ENCODE measurements at regions not wholly inside any gene's neighbourhood (a gene's known extent, or its start where the extent isn't known, plus 50 kb on each side); places are given as distances from the start of the nearest gene placed in this dataset.

DNA sequence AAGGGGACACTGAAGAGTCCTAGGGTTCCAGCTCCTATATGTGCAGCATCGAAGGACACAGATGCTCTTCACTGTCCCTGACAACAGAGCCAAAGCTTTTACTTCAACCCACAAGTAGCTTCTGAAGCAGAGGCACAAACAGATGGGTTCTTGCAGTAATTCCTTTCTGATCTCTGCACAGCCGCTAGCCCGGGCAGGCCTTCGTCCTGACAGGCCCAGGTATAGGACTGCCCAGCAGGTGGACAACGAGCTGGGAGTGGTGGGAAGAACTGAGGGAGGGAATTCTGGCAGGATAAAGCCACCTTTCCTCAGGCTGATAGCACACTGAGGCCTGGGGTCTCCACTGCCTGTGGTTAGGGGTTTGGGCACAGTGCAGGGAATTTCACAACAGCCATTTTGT is 94.8 kb downstream of the RHOB start:
- TF ChIP-seq POLR2A (IDR thresholded peaks at IDR 0.05) (no peak), POLR2AphosphoS5 (IDR thresholded peaks at IDR 0.05; ENCODE audit: insufficient read depth in 1 of 2, low read depth in 1 of 2) (no peak)
- TF ChIP-seq, protein P1, sequence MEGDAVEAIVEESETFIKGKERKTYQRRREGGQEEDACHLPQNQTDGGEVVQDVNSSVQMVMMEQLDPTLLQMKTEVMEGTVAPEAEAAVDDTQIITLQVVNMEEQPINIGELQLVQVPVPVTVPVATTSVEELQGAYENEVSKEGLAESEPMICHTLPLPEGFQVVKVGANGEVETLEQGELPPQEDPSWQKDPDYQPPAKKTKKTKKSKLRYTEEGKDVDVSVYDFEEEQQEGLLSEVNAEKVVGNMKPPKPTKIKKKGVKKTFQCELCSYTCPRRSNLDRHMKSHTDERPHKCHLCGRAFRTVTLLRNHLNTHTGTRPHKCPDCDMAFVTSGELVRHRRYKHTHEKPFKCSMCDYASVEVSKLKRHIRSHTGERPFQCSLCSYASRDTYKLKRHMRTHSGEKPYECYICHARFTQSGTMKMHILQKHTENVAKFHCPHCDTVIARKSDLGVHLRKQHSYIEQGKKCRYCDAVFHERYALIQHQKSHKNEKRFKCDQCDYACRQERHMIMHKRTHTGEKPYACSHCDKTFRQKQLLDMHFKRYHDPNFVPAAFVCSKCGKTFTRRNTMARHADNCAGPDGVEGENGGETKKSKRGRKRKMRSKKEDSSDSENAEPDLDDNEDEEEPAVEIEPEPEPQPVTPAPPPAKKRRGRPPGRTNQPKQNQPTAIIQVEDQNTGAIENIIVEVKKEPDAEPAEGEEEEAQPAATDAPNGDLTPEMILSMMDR (IDR thresholded peaks at IDR 0.05) = no peak
- Histone ChIP-seq H3K9me3 (no peaks in the 10 kb centered on the region), H3K4me3 (no peak overlapping the region), H3K4me1 (peaks cover 10% of the 10 kb centered on the region), H3K27ac (no peak overlapping the region), H3K36me3 (no peaks in the 10 kb centered on the region), H3K27me3 (no peaks in the 10 kb centered on the region)
- DNase-seq (ENCODE audit: extremely low spot score in 2 of 2) = no peak
- intact Hi-C loops (cut with DNase I) = no loop called here

DNA sequence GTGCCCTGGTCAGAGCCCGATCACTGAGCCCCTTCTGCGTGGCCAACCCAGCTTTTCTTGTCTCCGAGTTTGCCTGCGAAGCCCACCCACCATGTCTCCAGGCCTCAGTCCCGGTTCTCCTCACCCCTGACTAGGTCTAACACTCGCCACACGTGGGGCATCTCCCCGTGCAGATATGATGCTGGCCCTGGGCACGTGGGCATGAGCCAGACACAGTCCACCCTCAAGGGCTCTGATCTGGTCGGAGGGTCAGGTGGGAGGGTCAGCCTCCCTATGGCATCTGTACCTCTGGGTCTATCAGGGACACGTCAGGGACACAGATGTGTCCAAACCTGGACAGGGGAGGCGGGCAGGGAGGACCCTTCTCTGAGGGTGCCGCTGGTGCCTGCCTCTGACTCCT is 95.4 kb downstream of the RHOB start:
- no peak for DNase-seq (ENCODE audit: extremely low spot score in 2 of 2)
- H3K4me1 ChIP-seq = peaks cover 10% of the 10 kb centered on the region
- H3K4me3 ChIP-seq = no peak overlapping the region
- H3K27me3 ChIP-seq = no peaks in the 10 kb centered on the region
- TF ChIP-seq POLR2AphosphoS5 (IDR thresholded peaks at IDR 0.05; ENCODE audit: insufficient read depth in 1 of 2, low read depth in 1 of 2) (no peak), POLR2A (IDR thresholded peaks at IDR 0.05) (no peak)
- TF ChIP-seq, protein P1 (IDR thresholded peaks at IDR 0.05) = no peak
- intact Hi-C loops (cut with DNase I) = no loop called here
- no peak overlapping the region for H3K27ac ChIP-seq
- H3K36me3 ChIP-seq = no peaks in the 10 kb centered on the region
- no peaks in the 10 kb centered on the region for H3K9me3 ChIP-seq

DNA sequence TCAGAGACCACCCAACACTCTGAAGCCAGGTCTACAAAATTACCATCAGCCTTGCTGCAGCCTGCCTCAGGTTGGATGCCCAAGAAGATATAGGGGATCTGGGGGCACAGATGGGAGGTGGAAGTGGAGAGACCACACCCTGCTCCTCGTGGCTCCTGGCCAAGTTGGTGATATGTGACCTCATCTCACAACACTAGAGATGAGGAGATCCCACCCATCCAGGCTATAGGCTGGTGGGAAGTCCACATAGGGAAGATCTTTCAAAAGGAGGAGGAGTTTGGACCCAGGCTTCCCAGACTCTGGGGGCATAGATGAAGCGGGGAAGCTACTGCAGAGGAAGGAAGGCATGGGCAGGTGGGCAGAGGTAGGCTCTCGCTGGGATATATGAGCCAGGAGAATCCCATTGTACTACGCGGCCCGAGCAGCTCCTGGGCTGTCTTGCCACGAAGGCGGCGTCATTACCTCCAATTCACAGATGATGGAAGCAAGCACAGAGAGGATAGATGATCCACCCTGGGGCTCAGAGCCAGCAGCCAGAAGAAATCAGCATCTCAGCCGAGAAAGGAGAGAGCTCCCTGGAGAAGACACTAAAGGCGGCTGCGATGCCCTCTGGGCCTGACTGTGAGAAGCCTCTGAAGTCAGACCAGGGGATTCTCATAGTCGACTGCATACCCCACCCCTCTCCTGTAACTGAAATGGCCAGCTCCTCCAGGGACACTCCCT is 96.0 kb downstream of the RHOB start:
- DNase-seq (ENCODE audit: extremely low spot score in 2 of 2) = no peak
- Histone ChIP-seq H3K36me3 (no peaks in the 10 kb centered on the region), H3K27ac (no peak overlapping the region), H3K9me3 (no peaks in the 10 kb centered on the region), H3K4me3 (no peak overlapping the region), H3K4me1 (peaks cover 10% of the 10 kb centered on the region), H3K27me3 (no peaks in the 10 kb centered on the region)
- no peak for TF ChIP-seq POLR2AphosphoS5 (IDR thresholded peaks at IDR 0.05; ENCODE audit: insufficient read depth in 1 of 2, low read depth in 1 of 2)
- no peak for TF ChIP-seq POLR2A (IDR thresholded peaks at IDR 0.05)
- TF ChIP-seq, protein P1 (IDR thresholded peaks at IDR 0.05) = no peak
- intact Hi-C loops (cut with DNase I) = no loop called here

DNA sequence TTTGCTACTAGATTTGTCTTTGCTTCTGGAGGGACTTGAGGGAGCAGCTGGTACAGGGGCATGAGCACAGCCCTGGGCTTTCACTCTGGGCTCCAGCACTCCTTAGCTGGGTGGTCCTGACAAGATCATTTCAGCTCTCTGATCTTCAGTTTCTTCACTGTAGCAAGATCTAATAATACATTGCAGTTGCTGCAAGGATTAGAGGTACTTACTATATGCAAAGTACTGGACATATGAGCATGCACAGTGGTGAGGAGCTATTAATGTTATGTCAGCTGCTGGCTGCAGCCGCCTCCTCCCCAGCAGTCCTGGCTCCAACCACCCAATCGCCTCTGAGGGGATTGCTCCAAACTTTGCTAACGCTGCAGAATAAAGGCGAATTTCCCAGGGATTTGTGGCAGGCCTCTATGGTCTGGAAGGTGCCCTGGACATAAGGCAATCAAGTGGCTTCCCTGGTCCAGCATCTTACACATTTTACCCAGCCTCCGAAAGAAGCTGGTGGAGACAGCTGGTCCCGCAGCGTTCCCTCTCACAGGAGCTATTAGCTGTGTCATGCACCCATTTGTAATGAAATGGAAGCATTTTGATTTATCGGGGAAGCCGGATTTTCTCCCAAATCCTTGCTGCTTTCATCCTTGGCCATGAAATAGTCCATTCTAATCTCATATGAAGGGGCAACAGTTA is 96.7 kb downstream of the RHOB start:
- no peak overlapping the region for H3K27ac ChIP-seq
- no peak overlapping the region for H3K4me3 ChIP-seq
- intact Hi-C loops (cut with DNase I) = no loop called here
- H3K36me3 ChIP-seq = no peaks in the 10 kb centered on the region
- peaks cover 10% of the 10 kb centered on the region for H3K4me1 ChIP-seq
- no peaks in the 10 kb centered on the region for H3K9me3 ChIP-seq
- H3K27me3 ChIP-seq = no peaks in the 10 kb centered on the region
- TF ChIP-seq, protein P1 (IDR thresholded peaks at IDR 0.05) = no peak
- TF ChIP-seq POLR2A (IDR thresholded peaks at IDR 0.05) (no peak), POLR2AphosphoS5 (IDR thresholded peaks at IDR 0.05; ENCODE audit: insufficient read depth in 1 of 2, low read depth in 1 of 2) (no peak)
- DNase-seq (ENCODE audit: extremely low spot score in 2 of 2) = no peak

DNA sequence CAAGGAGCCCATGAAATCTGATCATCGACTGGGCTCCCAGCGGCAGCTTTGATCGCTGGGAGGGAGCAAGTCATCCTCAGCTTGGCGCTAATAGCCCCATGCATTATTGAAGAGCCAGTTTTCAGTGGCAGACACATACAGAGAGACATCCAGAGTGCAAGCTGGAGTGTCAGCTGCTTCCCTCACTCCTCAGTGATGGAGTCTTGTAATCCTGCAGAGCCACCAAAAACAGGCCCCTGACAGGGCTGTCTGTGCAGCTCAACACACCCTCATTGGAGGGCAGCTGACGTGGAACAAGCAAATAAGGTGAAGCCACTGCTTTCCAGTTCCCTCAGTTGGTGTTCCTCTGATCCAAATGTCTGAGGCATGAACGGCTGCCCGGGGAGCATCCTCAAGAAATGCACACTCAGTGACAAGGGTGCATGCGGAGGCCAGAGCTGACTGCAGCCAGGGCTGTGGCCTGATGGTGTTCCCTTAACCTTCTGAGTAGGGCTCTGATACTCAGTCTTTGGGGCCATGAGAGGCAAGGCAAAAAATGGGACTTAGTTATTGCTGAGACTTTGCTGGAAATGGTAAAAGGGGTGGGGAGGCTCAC is 97.4 kb downstream of the RHOB start:
- intact Hi-C loops (cut with DNase I) = no loop called here
- no peak overlapping the region for H3K4me3 ChIP-seq

More for the DNA sequence above, 97.4 kb downstream of the RHOB start:
- no peaks in the 10 kb centered on the region for H3K27me3 ChIP-seq
- TF ChIP-seq POLR2A (IDR thresholded peaks at IDR 0.05) = no peak
- no peak for TF ChIP-seq POLR2AphosphoS5 (IDR thresholded peaks at IDR 0.05; ENCODE audit: insufficient read depth in 1 of 2, low read depth in 1 of 2)
- TF ChIP-seq, protein P1 (IDR thresholded peaks at IDR 0.05) = no peak
- no peak overlapping the region for H3K27ac ChIP-seq
- peaks cover 6% of the 10 kb centered on the region for H3K4me1 ChIP-seq
- no peaks in the 10 kb centered on the region for H3K36me3 ChIP-seq
- H3K9me3 ChIP-seq = no peaks in the 10 kb centered on the region
- no peak for DNase-seq (ENCODE audit: extremely low spot score in 2 of 2)

Measured in vagina (tissue), 2 donors.